Gastrocnemius medialis (tissue), 4 donors: ENCODE measurements at regions not wholly inside any gene's neighbourhood (a gene's known extent, or its start where the extent isn't known, plus 50 kb on each side); places are given as distances from the start of the nearest gene placed in this dataset.

ENCODE experiments used
- POLR2A ChIP-seq, 2 donors: fragments of 450-650 bp; IDR thresholded peaks; one replicate each; pipeline ENCODE4 v1.6.1; 2017; ENCODE audit warnings: antibody characterized with exemption in 2 of 2, mild to moderate bottlenecking in 2 of 2, moderate library complexity in 2 of 2
- TF ChIP-seq, protein P1 (sequence below), 5 experiments: fragments of 450-650 bp in 3 of 5; fragments of 200-600 bp in 2 of 5; sonication (generic) in 2 of 5; IDR thresholded peaks in 4 of 5; conservative IDR thresholded peaks in 1 of 5; 1 replicate in 4 of 5; 2 replicates in 1 of 5; pipeline ENCODE4 v1.5.1; 2016 to 2019; ENCODE audit warnings: antibody characterized with exemption in 5 of 5, mild to moderate bottlenecking in 3 of 5, moderate library complexity in 3 of 5

- TF ChIP-seq, protein P1, sequence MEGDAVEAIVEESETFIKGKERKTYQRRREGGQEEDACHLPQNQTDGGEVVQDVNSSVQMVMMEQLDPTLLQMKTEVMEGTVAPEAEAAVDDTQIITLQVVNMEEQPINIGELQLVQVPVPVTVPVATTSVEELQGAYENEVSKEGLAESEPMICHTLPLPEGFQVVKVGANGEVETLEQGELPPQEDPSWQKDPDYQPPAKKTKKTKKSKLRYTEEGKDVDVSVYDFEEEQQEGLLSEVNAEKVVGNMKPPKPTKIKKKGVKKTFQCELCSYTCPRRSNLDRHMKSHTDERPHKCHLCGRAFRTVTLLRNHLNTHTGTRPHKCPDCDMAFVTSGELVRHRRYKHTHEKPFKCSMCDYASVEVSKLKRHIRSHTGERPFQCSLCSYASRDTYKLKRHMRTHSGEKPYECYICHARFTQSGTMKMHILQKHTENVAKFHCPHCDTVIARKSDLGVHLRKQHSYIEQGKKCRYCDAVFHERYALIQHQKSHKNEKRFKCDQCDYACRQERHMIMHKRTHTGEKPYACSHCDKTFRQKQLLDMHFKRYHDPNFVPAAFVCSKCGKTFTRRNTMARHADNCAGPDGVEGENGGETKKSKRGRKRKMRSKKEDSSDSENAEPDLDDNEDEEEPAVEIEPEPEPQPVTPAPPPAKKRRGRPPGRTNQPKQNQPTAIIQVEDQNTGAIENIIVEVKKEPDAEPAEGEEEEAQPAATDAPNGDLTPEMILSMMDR (IDR thresholded peaks at IDR 0.05 in 4 of 5, conservative IDR thresholded peaks at IDR 0.05 in 1 of 5) = no peak
- no peak for TF ChIP-seq POLR2A (IDR thresholded peaks at IDR 0.05)
Measured at GRCh38 chr2:57185568-57185967, 861.0 kb upstream of the VRK2 start.
